ENCODE measurements at regions not wholly inside any gene's neighbourhood (a gene's known extent, or its start where the extent isn't known, plus 50 kb on each side); places are given as distances from the start of the nearest gene placed in this dataset.

DNA sequence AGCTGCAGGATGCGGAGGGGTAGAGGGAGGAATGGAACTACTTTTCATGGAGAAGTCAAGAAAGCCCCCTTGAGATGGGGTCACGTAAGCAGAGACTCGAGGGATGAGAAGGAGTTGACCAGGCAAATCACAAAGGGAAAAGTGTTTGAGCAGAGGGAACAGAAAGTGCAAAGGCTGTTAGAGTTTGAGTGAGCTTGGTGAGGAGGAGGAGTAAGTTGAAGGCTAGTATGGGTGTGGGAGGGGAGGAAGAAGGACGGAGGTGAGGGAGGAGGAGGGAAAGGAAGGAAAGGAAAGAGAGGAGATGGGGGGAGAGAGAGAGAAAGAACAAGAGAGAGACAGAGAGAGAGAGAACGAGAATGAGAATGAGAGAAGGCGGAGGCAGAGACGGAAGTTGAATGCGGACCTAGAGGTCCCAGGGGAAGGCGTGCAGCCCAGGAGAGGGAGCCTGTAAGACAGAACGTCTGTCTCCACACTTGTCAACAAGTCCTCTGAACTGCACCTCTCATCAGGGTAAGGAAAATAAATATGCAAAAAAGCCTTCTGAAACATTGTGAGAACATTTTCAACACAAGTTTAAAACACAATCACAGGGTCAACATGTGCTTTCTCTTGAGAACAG is 279.8 kb upstream of the EEF2KMT start:
- no peak overlapping the region for H3K4me3 ChIP-seq (ENCODE audit: insufficient read depth, low read depth, low read length, poor library complexity, severe bottlenecking)
- no peaks in the 10 kb centered on the region for H3K36me3 ChIP-seq (ENCODE audit: control insufficient read depth, insufficient read depth, low read length)
- DNase-seq = no peak
- H3K4me1 ChIP-seq (ENCODE audit: control insufficient read depth, insufficient read depth, low read length, poor library complexity, severe bottlenecking) = no peaks in the 10 kb centered on the region
- no peaks in the 10 kb centered on the region for H3K9me3 ChIP-seq (ENCODE audit: control insufficient read depth, low read length)
- H3K27ac ChIP-seq (ENCODE audit: insufficient read depth, low read length, poor library complexity, severe bottlenecking) = no peak overlapping the region
- H3K27me3 ChIP-seq (replicated peaks; ENCODE audit: control insufficient read depth, insufficient read depth, low read length, poor library complexity, severe bottlenecking) = no peaks in the 10 kb centered on the region

DNA sequence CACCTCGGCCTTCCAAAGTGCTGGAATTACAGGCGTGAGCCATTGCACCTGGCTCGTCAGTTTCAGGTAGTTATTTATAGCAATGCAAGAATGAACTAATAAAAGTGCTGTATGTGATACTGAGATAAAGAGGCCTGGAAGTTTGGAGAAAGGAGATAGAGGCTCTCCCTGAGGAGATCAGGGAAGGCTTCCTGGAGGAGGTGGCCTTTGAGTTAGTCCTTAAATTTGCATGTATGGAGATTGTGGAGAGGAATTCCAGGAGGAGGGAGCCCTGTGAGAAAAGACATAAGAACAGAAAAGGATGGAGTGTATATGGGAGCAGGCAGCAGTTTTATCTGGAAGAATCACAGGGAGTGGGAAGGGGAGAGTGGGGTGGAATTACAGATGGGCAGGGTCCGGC is 276.6 kb upstream of the EEF2KMT start:
- no peak overlapping the region for H3K4me3 ChIP-seq (ENCODE audit: insufficient read depth, low read depth, low read length, poor library complexity, severe bottlenecking)
- no peaks in the 10 kb centered on the region for H3K4me1 ChIP-seq (ENCODE audit: control insufficient read depth, insufficient read depth, low read length, poor library complexity, severe bottlenecking)
- no peak for DNase-seq
- no peak overlapping the region for H3K27ac ChIP-seq (ENCODE audit: insufficient read depth, low read length, poor library complexity, severe bottlenecking)
- H3K9me3 ChIP-seq (ENCODE audit: control insufficient read depth, low read length) = no peaks in the 10 kb centered on the region
- H3K27me3 ChIP-seq (replicated peaks; ENCODE audit: control insufficient read depth, insufficient read depth, low read length, poor library complexity, severe bottlenecking) = no peaks in the 10 kb centered on the region
- no peaks in the 10 kb centered on the region for H3K36me3 ChIP-seq (ENCODE audit: control insufficient read depth, insufficient read depth, low read length)

DNA sequence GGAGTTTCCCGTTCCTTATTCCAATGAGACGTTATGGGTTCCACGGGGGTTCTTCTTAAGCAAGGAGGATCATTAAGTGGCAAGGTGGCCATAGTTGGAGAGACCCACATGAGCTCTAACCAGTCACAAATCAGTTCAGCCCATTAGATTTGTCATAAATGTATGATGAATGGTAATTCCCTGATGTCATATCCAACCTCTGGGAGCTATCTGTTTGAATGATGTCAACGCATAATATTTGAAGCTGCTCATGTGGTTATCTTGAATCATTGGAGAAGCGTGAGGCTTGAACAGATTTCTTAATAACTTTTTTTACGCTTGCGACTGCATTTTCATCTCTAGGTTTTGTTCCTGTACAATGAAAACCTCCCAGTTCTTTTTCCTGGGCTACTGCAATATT is 270.4 kb upstream of the EEF2KMT start:
- no peak for DNase-seq
- H3K27ac ChIP-seq (ENCODE audit: insufficient read depth, low read length, poor library complexity, severe bottlenecking) = no peak overlapping the region
- no peak overlapping the region for H3K4me3 ChIP-seq (ENCODE audit: insufficient read depth, low read depth, low read length, poor library complexity, severe bottlenecking)
- H3K4me1 ChIP-seq (ENCODE audit: control insufficient read depth, insufficient read depth, low read length, poor library complexity, severe bottlenecking) = no peaks in the 10 kb centered on the region
- H3K27me3 ChIP-seq (replicated peaks; ENCODE audit: control insufficient read depth, insufficient read depth, low read length, poor library complexity, severe bottlenecking) = no peaks in the 10 kb centered on the region
- H3K36me3 ChIP-seq (ENCODE audit: control insufficient read depth, insufficient read depth, low read length) = no peaks in the 10 kb centered on the region
- no peaks in the 10 kb centered on the region for H3K9me3 ChIP-seq (ENCODE audit: control insufficient read depth, low read length)

DNA sequence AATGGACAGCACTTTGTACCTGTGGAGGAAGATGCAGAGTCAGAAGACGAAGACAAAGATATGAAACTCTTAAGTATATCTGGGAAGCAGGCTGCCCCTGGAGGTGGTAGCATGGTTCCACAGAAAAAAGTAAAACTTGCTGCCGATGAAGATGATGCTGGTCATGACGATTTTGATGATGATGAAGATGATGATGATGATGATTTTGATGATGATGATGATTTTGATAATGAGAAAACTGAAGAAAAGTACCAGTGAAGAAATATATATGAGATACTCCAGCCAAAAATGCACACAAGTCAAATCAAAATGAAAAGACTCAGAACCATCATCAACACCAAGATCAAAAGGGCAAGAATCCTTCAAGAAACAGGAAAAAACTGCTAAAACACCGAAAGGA is 268.5 kb upstream of the EEF2KMT start:
- no peaks in the 10 kb centered on the region for H3K4me1 ChIP-seq (ENCODE audit: control insufficient read depth, insufficient read depth, low read length, poor library complexity, severe bottlenecking)
- no peaks in the 10 kb centered on the region for H3K27me3 ChIP-seq (replicated peaks; ENCODE audit: control insufficient read depth, insufficient read depth, low read length, poor library complexity, severe bottlenecking)
- H3K27ac ChIP-seq (ENCODE audit: insufficient read depth, low read length, poor library complexity, severe bottlenecking) = no peak overlapping the region
- DNase-seq = no peak
- H3K4me3 ChIP-seq (ENCODE audit: insufficient read depth, low read depth, low read length, poor library complexity, severe bottlenecking) = no peak overlapping the region
- H3K36me3 ChIP-seq (ENCODE audit: control insufficient read depth, insufficient read depth, low read length) = no peaks in the 10 kb centered on the region
- H3K9me3 ChIP-seq (ENCODE audit: control insufficient read depth, low read length) = no peaks in the 10 kb centered on the region

DNA sequence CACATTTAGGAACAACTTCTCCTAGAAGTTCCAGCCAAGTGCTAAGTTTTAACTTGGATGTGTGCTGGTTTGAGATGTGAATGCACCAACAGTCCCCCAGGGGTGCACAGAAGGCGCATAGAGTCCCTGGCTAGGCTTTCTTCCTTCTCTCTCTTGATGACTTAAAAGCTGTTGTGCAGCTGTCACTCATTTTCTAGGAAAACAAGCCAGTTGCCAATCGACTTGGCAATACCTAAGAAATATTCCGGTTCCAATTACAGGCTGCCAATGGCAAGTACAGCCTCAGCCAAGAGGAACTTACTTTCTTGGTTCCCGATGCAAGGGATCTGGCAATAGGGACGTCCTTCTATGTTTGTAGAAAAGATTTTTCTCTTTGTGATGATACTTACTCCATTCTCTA is 266.6 kb upstream of the EEF2KMT start:
- Histone ChIP-seq H3K36me3 (ENCODE audit: control insufficient read depth, insufficient read depth, low read length) (no peaks in the 10 kb centered on the region), H3K4me1 (ENCODE audit: control insufficient read depth, insufficient read depth, low read length, poor library complexity, severe bottlenecking) (no peaks in the 10 kb centered on the region), H3K4me3 (ENCODE audit: insufficient read depth, low read depth, low read length, poor library complexity, severe bottlenecking) (no peak overlapping the region), H3K27me3 (replicated peaks; ENCODE audit: control insufficient read depth, insufficient read depth, low read length, poor library complexity, severe bottlenecking) (no peaks in the 10 kb centered on the region), H3K9me3 (ENCODE audit: control insufficient read depth, low read length) (no peaks in the 10 kb centered on the region), H3K27ac (ENCODE audit: insufficient read depth, low read length, poor library complexity, severe bottlenecking) (no peak overlapping the region)
- DNase-seq = no peak

DNA sequence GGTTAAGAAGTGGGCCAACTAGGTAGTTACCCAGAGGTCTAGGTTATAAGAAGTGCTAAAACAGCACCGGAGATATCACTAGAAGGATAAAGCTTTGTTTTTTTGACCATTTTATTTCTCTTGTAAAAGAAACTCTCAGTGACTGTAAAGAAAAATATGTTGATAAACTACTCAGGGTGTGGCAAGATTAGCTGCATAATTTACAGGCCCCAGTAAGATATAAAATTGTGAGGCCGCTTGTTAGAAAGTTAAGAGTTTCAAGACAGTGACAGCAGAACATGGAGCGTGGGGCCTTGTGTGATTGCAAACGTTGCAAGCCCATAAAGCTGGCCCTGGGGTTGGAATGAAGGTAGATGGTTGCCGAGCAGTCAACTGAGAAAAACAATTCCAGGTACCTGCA is 263.7 kb upstream of the EEF2KMT start:
- Histone ChIP-seq H3K4me3 (ENCODE audit: insufficient read depth, low read depth, low read length, poor library complexity, severe bottlenecking) (no peak overlapping the region), H3K27me3 (replicated peaks; ENCODE audit: control insufficient read depth, insufficient read depth, low read length, poor library complexity, severe bottlenecking) (no peaks in the 10 kb centered on the region), H3K27ac (ENCODE audit: insufficient read depth, low read length, poor library complexity, severe bottlenecking) (no peak overlapping the region), H3K36me3 (ENCODE audit: control insufficient read depth, insufficient read depth, low read length) (no peaks in the 10 kb centered on the region), H3K4me1 (ENCODE audit: control insufficient read depth, insufficient read depth, low read length, poor library complexity, severe bottlenecking) (no peaks in the 10 kb centered on the region), H3K9me3 (ENCODE audit: control insufficient read depth, low read length) (no peaks in the 10 kb centered on the region)
- DNase-seq = no peak

DNA sequence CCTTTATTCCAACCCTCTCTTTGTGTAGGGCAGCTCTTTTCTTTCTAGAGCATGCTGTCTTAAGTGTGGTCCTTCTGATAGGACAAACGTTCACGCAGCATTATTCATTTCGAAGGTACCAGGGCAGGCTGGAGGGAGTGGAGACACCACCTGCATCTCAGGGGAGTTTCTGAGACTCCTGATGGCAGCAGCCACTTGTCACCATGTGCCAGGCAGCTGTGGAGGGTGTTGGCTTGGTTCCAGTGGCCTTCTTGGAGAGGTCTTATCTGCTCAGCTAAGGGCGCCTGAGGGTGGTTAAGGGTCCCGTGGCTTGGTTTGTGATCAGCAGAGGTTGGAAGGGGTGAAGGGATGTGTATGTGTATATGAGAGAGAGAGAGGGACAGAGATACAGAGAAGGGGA is 257.1 kb upstream of the EEF2KMT start:
- DNase-seq = no peak
- Histone ChIP-seq H3K4me3 (ENCODE audit: insufficient read depth, low read depth, low read length, poor library complexity, severe bottlenecking) (no peak overlapping the region), H3K36me3 (ENCODE audit: control insufficient read depth, insufficient read depth, low read length) (no peaks in the 10 kb centered on the region), H3K9me3 (ENCODE audit: control insufficient read depth, low read length) (no peaks in the 10 kb centered on the region), H3K4me1 (ENCODE audit: control insufficient read depth, insufficient read depth, low read length, poor library complexity, severe bottlenecking) (no peaks in the 10 kb centered on the region), H3K27ac (ENCODE audit: insufficient read depth, low read length, poor library complexity, severe bottlenecking) (no peak overlapping the region), H3K27me3 (replicated peaks; ENCODE audit: control insufficient read depth, insufficient read depth, low read length, poor library complexity, severe bottlenecking) (no peaks in the 10 kb centered on the region)

DNA sequence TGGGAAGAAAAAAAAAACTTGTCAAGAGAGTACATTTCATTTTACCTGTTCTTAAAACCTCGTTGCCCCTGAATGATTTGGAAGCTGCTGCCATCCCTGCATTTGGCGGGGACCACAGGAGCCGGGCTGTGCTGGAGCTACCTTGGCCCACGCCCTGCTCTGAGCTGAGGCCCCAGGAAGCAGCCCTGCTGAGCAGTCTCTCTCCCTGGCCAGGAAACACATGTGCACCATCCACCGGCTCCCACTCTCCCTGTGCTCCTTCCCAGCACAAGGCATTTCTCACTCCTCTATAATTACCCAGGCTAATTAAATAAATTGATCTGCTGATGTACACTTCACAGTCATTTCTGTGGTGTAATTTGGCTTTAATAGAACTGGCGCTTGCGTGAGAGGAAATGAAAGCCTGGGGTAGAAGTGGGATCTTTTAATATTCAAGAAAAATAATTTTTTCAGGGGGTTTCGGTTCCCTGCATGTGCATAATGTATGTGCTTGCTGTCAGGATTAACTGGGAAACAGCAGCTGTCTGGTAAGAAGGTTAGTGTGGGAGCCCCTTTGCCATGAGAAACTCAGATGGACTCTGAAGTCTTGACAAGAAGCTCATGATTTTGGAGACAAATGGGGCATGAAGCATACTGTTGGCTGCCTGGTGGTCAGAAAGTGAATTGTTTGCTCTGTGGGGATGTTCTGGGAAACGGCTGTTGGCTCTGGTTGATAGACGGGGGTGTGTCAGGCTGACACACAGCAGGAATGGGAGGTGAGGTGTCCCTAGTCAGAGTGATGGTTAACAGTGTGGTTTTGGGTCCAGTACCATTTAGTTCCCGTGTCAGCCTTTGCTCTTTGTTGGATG is 252.3 kb upstream of the EEF2KMT start:
- no peak for DNase-seq
- Histone ChIP-seq H3K9me3 (ENCODE audit: control insufficient read depth, low read length) (no peaks in the 10 kb centered on the region), H3K36me3 (ENCODE audit: control insufficient read depth, insufficient read depth, low read length) (no peaks in the 10 kb centered on the region), H3K27me3 (replicated peaks; ENCODE audit: control insufficient read depth, insufficient read depth, low read length, poor library complexity, severe bottlenecking) (no peaks in the 10 kb centered on the region), H3K4me3 (ENCODE audit: insufficient read depth, low read depth, low read length, poor library complexity, severe bottlenecking) (no peak overlapping the region), H3K4me1 (ENCODE audit: control insufficient read depth, insufficient read depth, low read length, poor library complexity, severe bottlenecking) (no peaks in the 10 kb centered on the region), H3K27ac (ENCODE audit: insufficient read depth, low read length, poor library complexity, severe bottlenecking) (no peak overlapping the region)

DNA sequence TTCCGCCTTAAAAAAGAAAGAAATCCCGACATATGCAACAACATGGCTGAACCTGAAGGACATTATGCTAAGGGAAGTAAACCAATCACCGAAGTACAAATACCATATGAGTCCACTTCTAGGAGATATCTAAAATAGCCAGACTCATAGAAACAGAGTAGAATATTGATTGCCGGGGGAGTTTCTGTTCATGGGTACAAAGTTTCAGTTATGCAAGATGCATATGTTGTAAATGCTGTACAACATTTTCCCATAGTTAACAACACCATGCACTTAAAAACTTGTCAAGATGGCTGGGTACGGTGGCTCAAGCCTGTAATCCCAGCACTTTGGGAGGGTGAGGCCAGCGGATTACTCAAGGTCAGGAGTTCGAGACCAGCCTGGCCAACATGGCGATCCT is 251.5 kb upstream of the EEF2KMT start:
- Histone ChIP-seq H3K36me3 (ENCODE audit: control insufficient read depth, insufficient read depth, low read length) (no peaks in the 10 kb centered on the region), H3K4me3 (ENCODE audit: insufficient read depth, low read depth, low read length, poor library complexity, severe bottlenecking) (no peak overlapping the region), H3K9me3 (ENCODE audit: control insufficient read depth, low read length) (no peaks in the 10 kb centered on the region), H3K27ac (ENCODE audit: insufficient read depth, low read length, poor library complexity, severe bottlenecking) (no peak overlapping the region), H3K27me3 (replicated peaks; ENCODE audit: control insufficient read depth, insufficient read depth, low read length, poor library complexity, severe bottlenecking) (no peaks in the 10 kb centered on the region), H3K4me1 (ENCODE audit: control insufficient read depth, insufficient read depth, low read length, poor library complexity, severe bottlenecking) (no peaks in the 10 kb centered on the region)
- no peak for DNase-seq

DNA sequence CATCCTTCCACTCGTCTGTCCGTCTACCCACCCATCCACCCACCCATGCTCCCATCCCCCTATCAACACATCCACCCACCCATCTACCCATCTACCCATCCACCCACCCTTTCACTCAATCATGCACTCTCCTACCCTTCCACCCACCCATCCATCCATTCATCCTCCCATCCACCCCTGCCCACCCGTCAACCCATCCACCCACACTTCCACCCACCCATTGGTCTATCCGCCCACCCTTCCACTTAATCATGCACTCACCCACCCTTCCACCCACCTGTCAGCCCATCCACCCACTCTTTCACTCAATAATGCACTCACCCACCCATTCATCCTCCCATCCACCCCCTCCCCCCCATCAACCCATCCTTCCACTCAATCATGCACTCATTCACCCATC is 250.0 kb upstream of the EEF2KMT start:
- no peak overlapping the region for H3K4me3 ChIP-seq (ENCODE audit: insufficient read depth, low read depth, low read length, poor library complexity, severe bottlenecking)
- DNase-seq = no peak
- H3K4me1 ChIP-seq (ENCODE audit: control insufficient read depth, insufficient read depth, low read length, poor library complexity, severe bottlenecking) = no peaks in the 10 kb centered on the region
- H3K9me3 ChIP-seq (ENCODE audit: control insufficient read depth, low read length) = no peaks in the 10 kb centered on the region
- no peaks in the 10 kb centered on the region for H3K36me3 ChIP-seq (ENCODE audit: control insufficient read depth, insufficient read depth, low read length)
- no peaks in the 10 kb centered on the region for H3K27me3 ChIP-seq (replicated peaks; ENCODE audit: control insufficient read depth, insufficient read depth, low read length, poor library complexity, severe bottlenecking)
- no peak overlapping the region for H3K27ac ChIP-seq (ENCODE audit: insufficient read depth, low read length, poor library complexity, severe bottlenecking)

Data from effector memory CD4-positive, alpha-beta T cell (primary cell).